Mucosa of descending colon (tissue), 3 donors: ENCODE measurements at regions not wholly inside any gene's neighbourhood (a gene's known extent, or its start where the extent isn't known, plus 50 kb on each side); places are given as distances from the start of the nearest gene placed in this dataset.

ENCODE experiments used
- ATAC-seq: fragments of 200-7000 bp; cut with Tn5 transposase; one replicate; pipeline ENCODE4 v1.9.1; 2020; ENCODE audit warnings: mild to moderate bottlenecking, moderate library complexity
- DNase-seq, 3 donors: peaks; one replicate each; pipeline ENCODE4 v3.0.0-alpha.2; 2020
- H3K36me3 ChIP-seq: fragments of 200-600 bp; one replicate; pipeline ENCODE4 v1.8.0; 2021; ENCODE audit warnings: low read depth, mild to moderate bottlenecking
- H3K4me1 ChIP-seq: fragments of 200-600 bp; one replicate; pipeline ENCODE4 v1.8.0; 2021; ENCODE audit warnings: low read depth, mild to moderate bottlenecking
- H3K4me3 ChIP-seq: fragments of 200-600 bp; one replicate; pipeline ENCODE4 v1.8.0; 2021; ENCODE audit warnings: mild to moderate bottlenecking
- H3K9me3 ChIP-seq: fragments of 200-600 bp; one replicate; pipeline ENCODE4 v1.8.0; 2021; ENCODE audit warnings: mild to moderate bottlenecking
- CTCF ChIP-seq: fragments of 200-600 bp; IDR thresholded peaks from one replicate; pipeline ENCODE4 v1.8.0; 2022; ENCODE audit warnings: antibody characterized with exemption, mild to moderate bottlenecking
- intact Hi-C, 2 donors: fragments of 100-400 bp; cut with DNase I in 1 of 2; cut with micrococcal nuclease in 1 of 2; formaldehyde crosslinking; loops; one replicate each; pipeline versions ENCODE4 v1.11.0 to v1.11.1; 2022; cut with DNase I, micrococcal nuclease
- donor health status: DM: no; HTN: no; CAD: no; lungs with moderate emphysema.
- donor health status: DM: no; HTN: no; CAD: no.
- donor health status: DM: no; HTN: yes; CAD: no.

- intact Hi-C loops = no loop called here
- Histone ChIP-seq H3K9me3 (no peaks in the 10 kb centered on the region), H3K36me3 (no peaks in the 10 kb centered on the region), H3K4me3 (no peak overlapping the region), H3K4me1 (no peaks in the 10 kb centered on the region)
- ATAC-seq = peak; percentile 12
- TF ChIP-seq CTCF = no peak
- DNase-seq = no peak
Measured at GRCh38 chr2:19736191-19736831, 165.5 kb downstream of the TTC32 start.

- TF ChIP-seq CTCF = no peak
- ATAC-seq = peak; percentile 28
- no peaks in the 10 kb centered on the region for H3K36me3 ChIP-seq
- no peak overlapping the region for H3K4me3 ChIP-seq
- H3K4me1 ChIP-seq = no peaks in the 10 kb centered on the region
- DNase-seq = no peak
- intact Hi-C loops = no loop called here
- H3K9me3 ChIP-seq = no peaks in the 10 kb centered on the region
Measured at GRCh38 chr2:19733951-19734425, 167.8 kb downstream of the TTC32 start.

GRCh38 chr2:19733390-19733789, 168.4 kb downstream of the TTC32 start:
- intact Hi-C loops = no loop called here
- no peak for TF ChIP-seq CTCF
- no peak for ATAC-seq

GRCh38 chr2:19732255-19732654, 169.5 kb downstream of the TTC32 start:
- no peak for TF ChIP-seq CTCF
- Histone ChIP-seq H3K4me1 (no peaks in the 10 kb centered on the region), H3K4me3 (no peak overlapping the region), H3K36me3 (no peaks in the 10 kb centered on the region), H3K9me3 (no peaks in the 10 kb centered on the region)
- intact Hi-C loops = no loop called here
- ATAC-seq (no peak), DNase-seq (no peak)

More at GRCh38 chr2:19733390-19733789, 168.4 kb downstream of the TTC32 start:
- no peaks in the 10 kb centered on the region for H3K4me1 ChIP-seq
- DNase-seq = no peak
- H3K4me3 ChIP-seq = no peak overlapping the region
- H3K9me3 ChIP-seq = no peaks in the 10 kb centered on the region
- H3K36me3 ChIP-seq = no peaks in the 10 kb centered on the region

GRCh38 chr2:19731515-19731914, 170.3 kb downstream of the TTC32 start:
- intact Hi-C loops = no loop called here
- peak; percentile 13 for ATAC-seq
- H3K4me1 ChIP-seq = no peaks in the 10 kb centered on the region
- no peak for TF ChIP-seq CTCF
- H3K4me3 ChIP-seq = no peak overlapping the region
- DNase-seq = no peak
- no peaks in the 10 kb centered on the region for H3K9me3 ChIP-seq
- no peaks in the 10 kb centered on the region for H3K36me3 ChIP-seq

GRCh38 chr2:19731037-19731436, 170.7 kb downstream of the TTC32 start:
- ATAC-seq (peak; percentile 16), DNase-seq (no peak)
- no peaks in the 10 kb centered on the region for H3K36me3 ChIP-seq
- no peak overlapping the region for H3K4me3 ChIP-seq
- no peaks in the 10 kb centered on the region for H3K9me3 ChIP-seq
- no peak for TF ChIP-seq CTCF
- intact Hi-C loops = no loop called here
- H3K4me1 ChIP-seq = no peaks in the 10 kb centered on the region
